HG02642 (cell line): ENCODE measurements at regions not wholly inside any gene's neighbourhood (a gene's known extent, or its start where the extent isn't known, plus 50 kb on each side); places are given as distances from the start of the nearest gene placed in this dataset.
"Not testable (repeated sequence)": the region's sequence is repeated elsewhere in the genome, so short reads cannot be mapped to it uniquely, and the experiment has no call there.

Experiments
- ATAC-seq: cut with Tn5 transposase; IDR thresholded peaks from one replicate; pipeline ENCODE4 v1.9.1; 2021; ENCODE audit warnings: mild to moderate bottlenecking; ENCODE audit not compliant: unreplicated experiment, poor library complexity

- no peak for ATAC-seq
Measured at GRCh38 chr3:94398036-94398435, 335.2 kb downstream of the NSUN3 start.

- no peak for ATAC-seq
Measured at GRCh38 chr3:94401466-94401865, 338.6 kb downstream of the NSUN3 start.

- no peak for ATAC-seq
Measured at GRCh38 chr3:94402126-94402525, 339.3 kb downstream of the NSUN3 start.

GRCh38 chr3:94405258-94406035 is 342.6 kb downstream of the NSUN3 start:
- no peak for ATAC-seq

GRCh38 chr3:94406595-94406994 is 343.7 kb downstream of the NSUN3 start:
- ATAC-seq, result no peak

GRCh38 chr3:94412936-94413335 is 350.1 kb downstream of the NSUN3 start:
- not testable (repeated sequence) for ATAC-seq

GRCh38 chr3:94413336-94414108 is 350.7 kb downstream of the NSUN3 start:
- ATAC-seq, result no peak

- no peak for ATAC-seq
Measured at GRCh38 chr3:94414418-94414817, 351.6 kb downstream of the NSUN3 start.

GRCh38 chr3:94416768-94417167 is 353.9 kb downstream of the NSUN3 start:
- ATAC-seq, result no peak

GRCh38 chr3:94417963-94418455 is 355.1 kb downstream of the NSUN3 start:
- ATAC-seq, result no peak

GRCh38 chr3:94420931-94421330 is 358.1 kb downstream of the NSUN3 start:
- ATAC-seq, result no peak

- ATAC-seq, result no peak
Measured at GRCh38 chr3:94423578-94423977, 360.7 kb downstream of the NSUN3 start.

- ATAC-seq, result no peak
Measured at GRCh38 chr3:94429517-94429916, 366.7 kb downstream of the NSUN3 start.

GRCh38 chr3:94431876-94432570 is 369.2 kb downstream of the NSUN3 start:
- ATAC-seq, result no peak

GRCh38 chr3:94433811-94434210 is 370.9 kb downstream of the NSUN3 start:
- ATAC-seq, result no peak

- no peak for ATAC-seq
Measured at GRCh38 chr3:94440767-94441493, 378.1 kb downstream of the NSUN3 start.

- no peak for ATAC-seq
Measured at GRCh38 chr3:94441494-94441847, 378.6 kb downstream of the NSUN3 start.

- ATAC-seq, result no peak
Measured at GRCh38 chr3:94453864-94454263, 391.0 kb downstream of the NSUN3 start.

- no peak for ATAC-seq
Measured at GRCh38 chr3:94459167-94459566, 396.3 kb downstream of the NSUN3 start.

- no peak for ATAC-seq
Measured at GRCh38 chr3:94460931-94461330, 398.1 kb downstream of the NSUN3 start.
